ENCODE measurements at regions not wholly inside any gene's neighbourhood (a gene's known extent, or its start where the extent isn't known, plus 50 kb on each side); places are given as distances from the start of the nearest gene placed in this dataset.

- Mint-ChIP-seq H3K9me3 (ENCODE audit: low read depth) (peaks cover 6% of the 10 kb centered on the region), H3K36me3 (ENCODE audit: low read depth) (no peaks in the 10 kb centered on the region), H3K27me3 (ENCODE audit: low read depth) (peaks cover 18% of the 10 kb centered on the region), H3K4me3 (ENCODE audit: unreplicated experiment) (no peak overlapping the region), H3K27ac (ENCODE audit: unreplicated experiment) (no peak overlapping the region), H3K4me1 (ENCODE audit: low read depth) (no peaks in the 10 kb centered on the region)
- no peak for TF ChIP-seq CTCF (IDR thresholded peaks at IDR 0.05)
- DNase-seq (ENCODE audit: low spot score) = no peak
Observed at GRCh38 chr20:20768202-20768815, 55.9 kb upstream of the RALGAPA2 start.

GRCh38 chr20:20765696-20766365 is 53.4 kb upstream of the RALGAPA2 start:
- Mint-ChIP-seq H3K27ac (ENCODE audit: unreplicated experiment) (no peak overlapping the region), H3K27me3 (ENCODE audit: low read depth) (peaks cover 18% of the 10 kb centered on the region), H3K4me3 (ENCODE audit: unreplicated experiment) (no peak overlapping the region), H3K36me3 (ENCODE audit: low read depth) (no peaks in the 10 kb centered on the region), H3K4me1 (ENCODE audit: low read depth) (no peaks in the 10 kb centered on the region), H3K9me3 (ENCODE audit: low read depth) (no peaks in the 10 kb centered on the region)
- no peak for TF ChIP-seq CTCF (IDR thresholded peaks at IDR 0.05)
- DNase-seq (ENCODE audit: low spot score) = no peak

- Mint-ChIP-seq H3K27me3 (ENCODE audit: low read depth) (peaks cover 18% of the 10 kb centered on the region), H3K27ac (ENCODE audit: unreplicated experiment) (no peak overlapping the region), H3K36me3 (ENCODE audit: low read depth) (no peaks in the 10 kb centered on the region), H3K4me3 (ENCODE audit: unreplicated experiment) (no peak overlapping the region), H3K4me1 (ENCODE audit: low read depth) (no peaks in the 10 kb centered on the region), H3K9me3 (ENCODE audit: low read depth) (no peaks in the 10 kb centered on the region)
- no peak for DNase-seq (ENCODE audit: low spot score)
- TF ChIP-seq CTCF (IDR thresholded peaks at IDR 0.05) = no peak
Observed at GRCh38 chr20:20763650-20764049, 51.2 kb upstream of the RALGAPA2 start.

Measured in chondrocyte (in vitro differentiated cells).